SIG-M5 (cell line): ENCODE measurements at regions not wholly inside any gene's neighbourhood (a gene's known extent, or its start where the extent isn't known, plus 50 kb on each side); places are given as distances from the start of the nearest gene placed in this dataset.

Experiments used
- DNase-seq: peaks from one replicate; lab custom pipeline; 2025; lab: John Stamatoyannopoulos, UW

- DNase-seq, result no peak
Observed at GRCh38 chr21:27817902-27818623, 851.2 kb upstream of the ADAMTS5 start.

- no peak for DNase-seq
Observed at GRCh38 chr21:27817074-27817473, 850.2 kb upstream of the ADAMTS5 start.

GRCh38 chr21:27816301-27816700 is 849.4 kb upstream of the ADAMTS5 start:
- DNase-seq, result no peak

GRCh38 chr21:27814226-27814625 is 847.3 kb upstream of the ADAMTS5 start:
- DNase-seq, result no peak

GRCh38 chr21:27813750-27814149 is 846.9 kb upstream of the ADAMTS5 start:
- DNase-seq, result no peak

GRCh38 chr21:27813344-27813743 is 846.5 kb upstream of the ADAMTS5 start:
- DNase-seq, result no peak

GRCh38 chr21:27812279-27812678 is 845.4 kb upstream of the ADAMTS5 start:
- no peak for DNase-seq

- DNase-seq, result no peak
Observed at GRCh38 chr21:27808923-27809322, 842.0 kb upstream of the ADAMTS5 start.

- no peak for DNase-seq
Observed at GRCh38 chr21:27807596-27807995, 840.7 kb upstream of the ADAMTS5 start.

GRCh38 chr21:27806281-27806680 is 839.4 kb upstream of the ADAMTS5 start:
- no peak for DNase-seq

- no peak for DNase-seq
Observed at GRCh38 chr21:27805696-27806095, 838.8 kb upstream of the ADAMTS5 start.

GRCh38 chr21:27804515-27804914 is 837.6 kb upstream of the ADAMTS5 start:
- no peak for DNase-seq

- DNase-seq, result no peak
Observed at GRCh38 chr21:27803571-27803970, 836.7 kb upstream of the ADAMTS5 start.

- no peak for DNase-seq
Observed at GRCh38 chr21:27802816-27803475, 836.1 kb upstream of the ADAMTS5 start.

GRCh38 chr21:27799861-27800260 is 833.0 kb upstream of the ADAMTS5 start:
- DNase-seq, result no peak

- DNase-seq, result no peak
Observed at GRCh38 chr21:27796106-27796505, 829.2 kb upstream of the ADAMTS5 start.

GRCh38 chr21:27795418-27795817 is 828.5 kb upstream of the ADAMTS5 start:
- DNase-seq, result no peak

- DNase-seq, result no peak
Observed at GRCh38 chr21:27793901-27794300, 827.0 kb upstream of the ADAMTS5 start.

GRCh38 chr21:27787046-27787445 is 820.2 kb upstream of the ADAMTS5 start:
- DNase-seq, result no peak

- DNase-seq, result no peak
Observed at GRCh38 chr21:27779606-27780005, 812.7 kb upstream of the ADAMTS5 start.

GRCh38 chr21:27776925-27777553 is 810.2 kb upstream of the ADAMTS5 start:
- no peak for DNase-seq

GRCh38 chr21:27772816-27773215 is 805.9 kb upstream of the ADAMTS5 start:
- no peak for DNase-seq

GRCh38 chr21:27771938-27772483 is 805.1 kb upstream of the ADAMTS5 start:
- no peak for DNase-seq
